HepG2 (cell line): ENCODE measurements at regions not wholly inside any gene's neighbourhood (a gene's known extent, or its start where the extent isn't known, plus 50 kb on each side); places are given as distances from the start of the nearest gene placed in this dataset.

ENCODE experiments used
- ATAC-seq: fragments of 200-7000 bp; cut with Tn5 transposase; 3 replicates; pipeline ENCODE4 v1.9.1; 2020; ENCODE audit warnings: mild to moderate bottlenecking, moderate library complexity
- BruUV-seq: library from RNA; stranded (reverse); fragments of 400-500 nt; replicated peaks from 2 replicates; lab custom pipeline; 2021; lab: Mats Ljungman, UMichigan
- CTCF ChIA-PET: fragments of 300-600 bp; formaldehyde crosslinking; extraction: SDS; loops from one replicate; lab custom pipeline; 2021; ENCODE audit warnings: low total read pairs, inconsistent platforms, low intra/inter-chr PET ratio; lab: Yijun Ruan, JAX
- POLR2A ChIA-PET: fragments of 350-600 bp; sonication (Branson Sonifier 250); formaldehyde crosslinking; loops from one replicate; lab custom pipeline; 2020; ENCODE audit warnings: antibody characterized with exemption, inconsistent platforms; lab: Yijun Ruan, JAX
- DNase-seq: peaks from one replicate; pipeline ENCODE4 v3.0.0-alpha.2; 2015; ENCODE audit warnings: low spot score
- FAIRE-seq: peaks from 3 replicates; lab custom pipeline; 2011; peaks lifted over from hg19 to GRCh38; lab: Jason Lieb, UNC
- H2AFZ ChIP-seq: one replicate; pipeline ENCODE4 v1.6.1; 2011; ENCODE audit warnings: low read length, inconsistent platforms
- H3K27ac ChIP-seq: fragments of 300-600 bp; 3 replicates; pipeline ENCODE4 v1.8.0; 2011; ENCODE audit warnings: mixed run types, mild to moderate bottlenecking, mixed read lengths, low read length, inconsistent platforms; ENCODE audit not compliant: insufficient read depth; ENCODE audit errors: extremely low read length
- H3K27me3 ChIP-seq, 2 experiments: fragments of 200-600 bp in 1 of 2; 2 replicates in 1 of 2; 3 replicates in 1 of 2; pipeline versions ENCODE4 v1.6.0 to v1.8.0; 2011; ENCODE audit warnings: low read length in 2 of 2, mild to moderate bottlenecking in 2 of 2, moderate library complexity in 2 of 2, inconsistent platforms in 1 of 2; ENCODE audit not compliant: insufficient read depth in 2 of 2, control insufficient read depth in 1 of 2
- H3K36me3 ChIP-seq, 2 experiments: fragments of 200-600 bp in 1 of 2; replicated peaks in 1 of 2; 2 replicates in 1 of 2; 3 replicates in 1 of 2; pipeline versions ENCODE4 v1.5.1 to v1.8.0; 2011; ENCODE audit warnings: low read length in 2 of 2, inconsistent platforms in 1 of 2; ENCODE audit not compliant: insufficient read depth in 2 of 2, control insufficient read depth in 1 of 2
- H3K4me1 ChIP-seq: 2 replicates; pipeline ENCODE4 v1.5.1; 2012; ENCODE audit warnings: low read length, inconsistent platforms; ENCODE audit not compliant: insufficient read depth
- H3K4me2 ChIP-seq: 2 replicates; pipeline ENCODE4 v1.6.0; 2011; ENCODE audit warnings: low read depth, low read length, inconsistent platforms
- H3K4me3 ChIP-seq, 3 experiments: fragments of 200-600 bp in 1 of 3; sonication (generic), shearing (Covaris generic) in 1 of 3; replicated peaks in 1 of 3; 2 replicates each; pipeline ENCODE4 v1.5.1; 2011 to 2016; ENCODE audit warnings: low read length in 3 of 3, inconsistent platforms in 2 of 3, low read depth in 2 of 3, mild to moderate bottlenecking in 2 of 3, control low read depth in 1 of 3, mixed read lengths in 1 of 3; ENCODE audit not compliant: insufficient read depth in 1 of 3
- H3K79me2 ChIP-seq: one replicate; pipeline ENCODE4 v1.6.1; 2011; ENCODE audit warnings: low read length, inconsistent platforms; ENCODE audit not compliant: insufficient read depth
- H3K9ac ChIP-seq: 2 replicates; pipeline ENCODE4 v1.6.0; 2011; ENCODE audit warnings: mild to moderate bottlenecking, low read depth, low read length, inconsistent platforms; ENCODE audit not compliant: insufficient read depth
- H3K9me3 ChIP-seq: 2 replicates; pipeline ENCODE4 v1.5.1; 2012; ENCODE audit warnings: mild to moderate bottlenecking, low read length
- H4K20me1 ChIP-seq: 2 replicates; pipeline ENCODE4 v1.6.0; 2011; ENCODE audit warnings: inconsistent platforms, mild to moderate bottlenecking, low read length, moderate library complexity; ENCODE audit not compliant: insufficient read depth
- BCL6 ChIP-seq: IDR thresholded peaks from 2 replicates; pipeline ENCODE4 v1.6.1; 2016; ENCODE audit warnings: missing genetic modification reagents, missing compliant biosample characterization
- DMAP1 ChIP-seq: IDR thresholded peaks from 2 replicates; pipeline ENCODE4 v1.6.1; 2016
- MAX ChIP-seq: IDR thresholded peaks from 2 replicates; pipeline ENCODE4 v1.6.1; 2012; ENCODE audit warnings: inconsistent platforms
- NFE2 ChIP-seq: sonication (generic); formaldehyde crosslinking; IDR thresholded peaks from 2 replicates; pipeline ENCODE4 v1.4.0; 2020; ENCODE audit warnings: missing genetic modification reagents
- RARA ChIP-seq: IDR thresholded peaks from 2 replicates; pipeline ENCODE4 v1.6.1; 2016; ENCODE audit warnings: missing genetic modification reagents, missing compliant biosample characterization
- REST ChIP-seq, 2 experiments: IDR thresholded peaks; 2 replicates each; pipeline ENCODE4 v1.6.1; 2011 to 2012; ENCODE audit warnings: low read length in 2 of 2, borderline replicate concordance in 1 of 2, low read depth in 1 of 2, mild to moderate bottlenecking in 1 of 2, moderate library complexity in 1 of 2
- SALL1 ChIP-seq: sonication (generic); formaldehyde crosslinking; IDR thresholded peaks from 2 replicates; pipeline ENCODE4 v1.8.0; 2022; ENCODE audit warnings: mild to moderate bottlenecking, missing genetic modification reagents
- ZFP37 ChIP-seq: sonication (generic); formaldehyde crosslinking; IDR thresholded peaks from 2 replicates; pipeline ENCODE4 v1.4.0; 2020; ENCODE audit warnings: missing genetic modification reagents, borderline replicate concordance
- ZNF275 ChIP-seq: sonication (generic); formaldehyde crosslinking; IDR thresholded peaks from 2 replicates; pipeline ENCODE4 v1.8.0; 2022; ENCODE audit warnings: missing genetic modification reagents, mild to moderate bottlenecking, inconsistent platforms, borderline replicate concordance
- ZNF382 ChIP-seq: sonication (generic); formaldehyde crosslinking; IDR thresholded peaks from 2 replicates; pipeline ENCODE4 v1.5.0; 2020; ENCODE audit warnings: missing genetic modification reagents, mild to moderate bottlenecking, borderline replicate concordance
- ZNF484 ChIP-seq: sonication (generic); formaldehyde crosslinking; IDR thresholded peaks from 2 replicates; pipeline ENCODE4 v1.5.1; 2020; ENCODE audit warnings: mild to moderate bottlenecking, low read depth, missing genetic modification reagents, borderline replicate concordance
- ZNF746 ChIP-seq: sonication (generic); formaldehyde crosslinking; IDR thresholded peaks from 2 replicates; pipeline ENCODE4 v1.8.0; 2022; ENCODE audit warnings: mild to moderate bottlenecking, missing genetic modification reagents
- ZNF792 ChIP-seq: IDR thresholded peaks from 2 replicates; pipeline ENCODE4 v1.6.1; 2016
- ZNF879 ChIP-seq: sonication (generic); formaldehyde crosslinking; IDR thresholded peaks from 2 replicates; pipeline ENCODE4 v1.8.1; 2023; ENCODE audit warnings: missing genetic modification reagents
- WGBS: methylation state at CpG from one replicate; pipeline ENCODE4 v1.1.6; 2017; ENCODE audit warnings: low lambda C conversion rate; 5-methylcytosine and 5-hydroxymethylcytosine counted together
- in situ Hi-C: cut with HindIII; loops from 2 replicates; pipeline ENCODE4 v1.10.0; 2017; ENCODE audit warnings: low pct_unique_long_range_greater_than_20kb; ENCODE audit not compliant: extremely low pct_ligation_motif_present
- intact Hi-C: fragments of 100-400 bp; cut with micrococcal nuclease; formaldehyde crosslinking; loops from one replicate; pipeline ENCODE4 v1.10.0; 2022; ENCODE audit not compliant: unreplicated experiment

GRCh38 chr3:20842002-20842401 is 656.0 kb upstream of the SGO1 start:
- ChIA-PET CTCF (no interaction called here), POLR2A (no interaction called here)
- no peak overlapping the region for H3K9ac ChIP-seq
- intact Hi-C loops (no loop called here), in situ Hi-C loops (no loop called here)
- BruUV-seq: no TSS peak
- H3K27ac ChIP-seq: no peak overlapping the region
- no peak overlapping the region for H3K4me2 ChIP-seq
- TF ChIP-seq BCL6: no peak
- no peak for TF ChIP-seq NFE2
- no peak for TF ChIP-seq ZNF746 (CRISPR knock-in tag)
- no peak for TF ChIP-seq ZNF879 (CRISPR knock-in tag)
- TF ChIP-seq ZNF792 (CRISPR knock-in tag): no peak
- TF ChIP-seq MAX: no peak
- TF ChIP-seq ZNF484 (CRISPR knock-in tag): no peak
- TF ChIP-seq ZFP37 (CRISPR knock-in tag): no peak
- TF ChIP-seq REST (IDR thresholded peaks at IDR 0.05; ENCODE audit: borderline replicate concordance in 1 of 2, low read depth in 1 of 2, low read length in 2 of 2): no peak
- TF ChIP-seq DMAP1: no peak
- no peak for TF ChIP-seq SALL1
- no peak for TF ChIP-seq RARA (CRISPR knock-in tag)
- no peak for TF ChIP-seq ZNF275 (CRISPR knock-in tag)
- TF ChIP-seq ZNF382: no peak
- DNase-seq: no peak
- H3K4me1 ChIP-seq: peaks cover 17% of the 10 kb centered on the region; the same call in 1 of the 2 replicates
- H3K27me3 ChIP-seq: no peaks in the 10 kb centered on the region
- H3K36me3 ChIP-seq: no peaks in the 10 kb centered on the region
- no peak overlapping the region for H3K4me3 ChIP-seq
- H2AFZ ChIP-seq: no peak overlapping the region
- no peak for ATAC-seq
- H4K20me1 ChIP-seq: no peaks in the 10 kb centered on the region
- no peak for FAIRE-seq
- H3K9me3 ChIP-seq: peaks cover 78% of the 10 kb centered on the region
- 31% methylated on average over 6 of the region's 6 CpGs for WGBS
- no peaks in the 10 kb centered on the region for H3K79me2 ChIP-seq
